T-helper 2 cell treated with Interferon-gamma antibody and Interleukin-4, amounts not matched to agents 5 μg/mL and 100 μg/mL, for 36 hours (primary cell): ENCODE measurements at regions not wholly inside any gene's neighbourhood (a gene's known extent, or its start where the extent isn't known, plus 50 kb on each side); places are given as distances from the start of the nearest gene placed in this dataset.

Experiments used
- DNase-seq: peaks from one replicate; pipeline ENCODE4 v3.0.0; 2021; ENCODE audit warnings: low spot score
- H3K27ac Mint-ChIP-seq: one replicate; pipeline ENCODE4 v1.8.0; 2021; ENCODE audit warnings: mild to moderate bottlenecking, mixed read lengths
- H3K27me3 Mint-ChIP-seq: one replicate; pipeline ENCODE4 v1.8.0; 2021; ENCODE audit warnings: low read depth, mixed read lengths
- H3K36me3 Mint-ChIP-seq: one replicate; pipeline ENCODE4 v1.8.0; 2021; ENCODE audit warnings: low read depth, mixed read lengths
- H3K4me1 Mint-ChIP-seq: one replicate; pipeline ENCODE4 v1.8.0; 2021; ENCODE audit warnings: low read depth, mixed read lengths
- H3K4me3 Mint-ChIP-seq: one replicate; pipeline ENCODE4 v1.8.0; 2022; ENCODE audit warnings: mild to moderate bottlenecking, moderate library complexity, mixed read lengths
- H3K9me3 Mint-ChIP-seq: one replicate; pipeline ENCODE4 v1.8.0; 2021; ENCODE audit warnings: mixed read lengths

GRCh38 chr14:85409481-85410210, 120.3 kb upstream of the FLRT2 start:
- DNase-seq = no peak
- Mint-ChIP-seq H3K27ac (no peak overlapping the region), H3K9me3 (peaks cover under 1% of the 10 kb centered on the region), H3K4me1 (no peaks in the 10 kb centered on the region), H3K36me3 (no peaks in the 10 kb centered on the region), H3K4me3 (no peak overlapping the region), H3K27me3 (no peaks in the 10 kb centered on the region)

- no peak overlapping the region for H3K27ac Mint-ChIP-seq
- H3K27me3 Mint-ChIP-seq = no peaks in the 10 kb centered on the region
- no peak for DNase-seq
- peaks cover 8% of the 10 kb centered on the region for H3K9me3 Mint-ChIP-seq
- no peak overlapping the region for H3K4me3 Mint-ChIP-seq
- H3K4me1 Mint-ChIP-seq = no peaks in the 10 kb centered on the region
- H3K36me3 Mint-ChIP-seq = no peaks in the 10 kb centered on the region
These were observed 117.2 kb upstream of the FLRT2 start for GRCh38 chr14:85412756-85413155.

GRCh38 chr14:85413836-85414526, 116.0 kb upstream of the FLRT2 start:
- peaks cover 8% of the 10 kb centered on the region for H3K9me3 Mint-ChIP-seq
- no peak overlapping the region for H3K27ac Mint-ChIP-seq
- no peak overlapping the region for H3K4me3 Mint-ChIP-seq
- H3K27me3 Mint-ChIP-seq = no peaks in the 10 kb centered on the region
- DNase-seq = no peak
- no peaks in the 10 kb centered on the region for H3K36me3 Mint-ChIP-seq
- no peaks in the 10 kb centered on the region for H3K4me1 Mint-ChIP-seq

GRCh38 chr14:85415015-85415712, 114.8 kb upstream of the FLRT2 start:
- H3K36me3 Mint-ChIP-seq = no peaks in the 10 kb centered on the region
- H3K4me1 Mint-ChIP-seq = no peaks in the 10 kb centered on the region
- H3K9me3 Mint-ChIP-seq = peaks cover 8% of the 10 kb centered on the region
- H3K27me3 Mint-ChIP-seq = no peaks in the 10 kb centered on the region
- no peak overlapping the region for H3K27ac Mint-ChIP-seq
- no peak for DNase-seq
- no peak overlapping the region for H3K4me3 Mint-ChIP-seq

- Mint-ChIP-seq H3K27me3 (no peaks in the 10 kb centered on the region), H3K9me3 (peaks cover 8% of the 10 kb centered on the region), H3K4me3 (no peak overlapping the region), H3K4me1 (no peaks in the 10 kb centered on the region), H3K36me3 (no peaks in the 10 kb centered on the region), H3K27ac (no peak overlapping the region)
- no peak for DNase-seq
These were observed 113.2 kb upstream of the FLRT2 start for GRCh38 chr14:85416771-85417170.

- no peak overlapping the region for H3K27ac Mint-ChIP-seq
- no peak overlapping the region for H3K4me3 Mint-ChIP-seq
- peaks cover 8% of the 10 kb centered on the region for H3K9me3 Mint-ChIP-seq
- H3K4me1 Mint-ChIP-seq = no peaks in the 10 kb centered on the region
- H3K36me3 Mint-ChIP-seq = no peaks in the 10 kb centered on the region
- H3K27me3 Mint-ChIP-seq = no peaks in the 10 kb centered on the region
- DNase-seq = no peak
These were observed 112.5 kb upstream of the FLRT2 start for GRCh38 chr14:85417396-85417795.

GRCh38 chr14:85418721-85419120, 111.2 kb upstream of the FLRT2 start:
- H3K4me3 Mint-ChIP-seq = no peak overlapping the region
- no peaks in the 10 kb centered on the region for H3K27me3 Mint-ChIP-seq

GRCh38 chr14:85420278-85420677, 109.7 kb upstream of the FLRT2 start:
- no peaks in the 10 kb centered on the region for H3K27me3 Mint-ChIP-seq
- no peak overlapping the region for H3K4me3 Mint-ChIP-seq
- H3K36me3 Mint-ChIP-seq = no peaks in the 10 kb centered on the region
- peaks cover 5% of the 10 kb centered on the region for H3K9me3 Mint-ChIP-seq
- no peaks in the 10 kb centered on the region for H3K4me1 Mint-ChIP-seq
- H3K27ac Mint-ChIP-seq = no peak overlapping the region
- no peak for DNase-seq

More at GRCh38 chr14:85418721-85419120, 111.2 kb upstream of the FLRT2 start:
- Mint-ChIP-seq H3K36me3 (no peaks in the 10 kb centered on the region), H3K4me1 (no peaks in the 10 kb centered on the region), H3K27ac (no peak overlapping the region), H3K9me3 (peaks cover 12% of the 10 kb centered on the region)
- DNase-seq = no peak

- no peak overlapping the region for H3K4me3 Mint-ChIP-seq
- peaks cover 4% of the 10 kb centered on the region for H3K9me3 Mint-ChIP-seq
- H3K36me3 Mint-ChIP-seq = no peaks in the 10 kb centered on the region
- H3K27me3 Mint-ChIP-seq = no peaks in the 10 kb centered on the region
- H3K4me1 Mint-ChIP-seq = no peaks in the 10 kb centered on the region
- H3K27ac Mint-ChIP-seq = no peak overlapping the region
- DNase-seq = no peak
These were observed 109.2 kb upstream of the FLRT2 start for GRCh38 chr14:85420707-85421106.

- H3K9me3 Mint-ChIP-seq = peaks cover 4% of the 10 kb centered on the region
- no peaks in the 10 kb centered on the region for H3K27me3 Mint-ChIP-seq
- no peaks in the 10 kb centered on the region for H3K36me3 Mint-ChIP-seq
- no peaks in the 10 kb centered on the region for H3K4me1 Mint-ChIP-seq
- H3K27ac Mint-ChIP-seq = no peak overlapping the region
- no peak for DNase-seq
- H3K4me3 Mint-ChIP-seq = no peak overlapping the region
These were observed 108.6 kb upstream of the FLRT2 start for GRCh38 chr14:85421186-85421877.

GRCh38 chr14:85423889-85424288, 106.1 kb upstream of the FLRT2 start:
- Mint-ChIP-seq H3K36me3 (no peaks in the 10 kb centered on the region), H3K9me3 (peaks cover 4% of the 10 kb centered on the region), H3K27ac (no peak overlapping the region), H3K27me3 (no peaks in the 10 kb centered on the region), H3K4me3 (no peak overlapping the region), H3K4me1 (no peaks in the 10 kb centered on the region)
- DNase-seq = no peak

- no peak overlapping the region for H3K4me3 Mint-ChIP-seq
- DNase-seq = no peak
- no peaks in the 10 kb centered on the region for H3K36me3 Mint-ChIP-seq
- H3K27ac Mint-ChIP-seq = no peak overlapping the region
- no peaks in the 10 kb centered on the region for H3K4me1 Mint-ChIP-seq
- H3K27me3 Mint-ChIP-seq = no peaks in the 10 kb centered on the region
- peaks cover 10% of the 10 kb centered on the region for H3K9me3 Mint-ChIP-seq
These were observed 104.4 kb upstream of the FLRT2 start for GRCh38 chr14:85425507-85425906.

- Mint-ChIP-seq H3K27ac (no peak overlapping the region), H3K9me3 (peaks cover 10% of the 10 kb centered on the region), H3K36me3 (no peaks in the 10 kb centered on the region), H3K27me3 (no peaks in the 10 kb centered on the region), H3K4me3 (no peak overlapping the region), H3K4me1 (no peaks in the 10 kb centered on the region)
- DNase-seq = no peak
These were observed 103.6 kb upstream of the FLRT2 start for GRCh38 chr14:85426068-85426935.
